ENCODE measurements at regions not wholly inside any gene's neighbourhood (a gene's known extent, or its start where the extent isn't known, plus 50 kb on each side); places are given as distances from the start of the nearest gene placed in this dataset.

- in situ Hi-C loops (cut with HindIII; ENCODE audit: low sequenced_read_pairs): no loop called here
- TF ChIP-seq CTCF (IDR thresholded peaks at IDR 0.05; ENCODE audit: low read depth, low read length, missing control alignments): no peak
- H3K4me3 ChIP-seq (ENCODE audit: low read depth, low read length): no peak overlapping the region
- DNase-seq (ENCODE audit: low read depth): no peak
Measured at GRCh38 chr7:8988267-8988666, 554.9 kb downstream of the NXPH1 start.

- in situ Hi-C loops (cut with HindIII; ENCODE audit: low sequenced_read_pairs): no loop called here
- no peak overlapping the region for H3K4me3 ChIP-seq (ENCODE audit: low read depth, low read length)
- TF ChIP-seq CTCF (IDR thresholded peaks at IDR 0.05; ENCODE audit: low read depth, low read length, missing control alignments): no peak
- no peak for DNase-seq (ENCODE audit: low read depth)
Measured at GRCh38 chr7:8991159-8991558, 557.8 kb downstream of the NXPH1 start.

GRCh38 chr7:8998762-8999161 lies 565.4 kb downstream of the NXPH1 start:
- H3K4me3 ChIP-seq (ENCODE audit: low read depth, low read length): no peak overlapping the region
- in situ Hi-C loops (cut with HindIII; ENCODE audit: low sequenced_read_pairs): no loop called here
- no peak for TF ChIP-seq CTCF (IDR thresholded peaks at IDR 0.05; ENCODE audit: low read depth, low read length, missing control alignments)
- DNase-seq (ENCODE audit: low read depth): no peak

- DNase-seq (ENCODE audit: low read depth): no peak
- TF ChIP-seq CTCF (IDR thresholded peaks at IDR 0.05; ENCODE audit: low read depth, low read length, missing control alignments): no peak
- H3K4me3 ChIP-seq (ENCODE audit: low read depth, low read length): no peak overlapping the region
- in situ Hi-C loops (cut with HindIII; ENCODE audit: low sequenced_read_pairs): no loop called here
Measured at GRCh38 chr7:9013940-9014339, 580.5 kb downstream of the NXPH1 start.

- no peak for DNase-seq (ENCODE audit: low read depth)
- H3K4me3 ChIP-seq (ENCODE audit: low read depth, low read length): no peak overlapping the region
- no peak for TF ChIP-seq CTCF (IDR thresholded peaks at IDR 0.05; ENCODE audit: low read depth, low read length, missing control alignments)
- in situ Hi-C loops (cut with HindIII; ENCODE audit: low sequenced_read_pairs): no loop called here
Measured at GRCh38 chr7:9017286-9017685, 583.9 kb downstream of the NXPH1 start.

GRCh38 chr7:9022456-9022855 lies 589.0 kb downstream of the NXPH1 start:
- no peak overlapping the region for H3K4me3 ChIP-seq (ENCODE audit: low read depth, low read length)
- no peak for TF ChIP-seq CTCF (IDR thresholded peaks at IDR 0.05; ENCODE audit: low read depth, low read length, missing control alignments)
- in situ Hi-C loops (cut with HindIII; ENCODE audit: low sequenced_read_pairs): no loop called here
- DNase-seq (ENCODE audit: low read depth): no peak

Data from astrocyte of the cerebellum (primary cell).